ENCODE measurements at regions not wholly inside any gene's neighbourhood (a gene's known extent, or its start where the extent isn't known, plus 50 kb on each side); places are given as distances from the start of the nearest gene placed in this dataset.

DNA sequence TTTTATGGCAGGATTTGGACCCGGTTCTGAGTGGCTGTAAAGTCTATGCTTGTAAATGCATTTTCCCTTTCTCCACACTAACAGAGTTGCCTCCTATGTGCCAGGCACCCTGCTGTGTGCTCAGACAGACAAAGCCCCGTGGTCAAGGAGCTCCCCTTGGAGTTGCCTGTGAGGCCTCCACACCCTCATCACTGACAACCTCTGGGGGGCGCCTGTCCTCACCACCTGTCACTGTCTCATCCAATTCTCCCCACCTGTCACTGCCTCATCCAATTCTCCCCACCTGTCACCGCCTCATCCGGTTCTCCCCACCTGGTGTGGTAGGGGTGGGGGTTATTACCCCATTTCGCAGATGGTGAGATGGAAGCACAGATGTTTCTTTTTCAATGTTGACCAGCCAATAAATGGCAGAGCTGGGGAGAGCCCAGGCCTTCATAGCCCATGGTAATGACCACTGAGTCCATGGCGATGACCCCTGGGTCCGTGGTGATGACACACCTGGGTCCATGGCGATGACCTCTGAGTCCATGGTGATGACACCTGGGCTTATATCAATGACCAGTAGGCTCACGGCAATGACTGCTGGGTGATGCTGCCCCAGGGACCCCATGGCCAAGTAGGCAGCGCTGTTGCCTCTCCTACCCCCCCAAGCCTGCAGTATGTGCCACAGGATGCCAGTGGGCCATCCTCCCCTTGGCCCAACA is 150.1 kb downstream of the IRF8 start:
- TF ChIP-seq, protein P1, sequence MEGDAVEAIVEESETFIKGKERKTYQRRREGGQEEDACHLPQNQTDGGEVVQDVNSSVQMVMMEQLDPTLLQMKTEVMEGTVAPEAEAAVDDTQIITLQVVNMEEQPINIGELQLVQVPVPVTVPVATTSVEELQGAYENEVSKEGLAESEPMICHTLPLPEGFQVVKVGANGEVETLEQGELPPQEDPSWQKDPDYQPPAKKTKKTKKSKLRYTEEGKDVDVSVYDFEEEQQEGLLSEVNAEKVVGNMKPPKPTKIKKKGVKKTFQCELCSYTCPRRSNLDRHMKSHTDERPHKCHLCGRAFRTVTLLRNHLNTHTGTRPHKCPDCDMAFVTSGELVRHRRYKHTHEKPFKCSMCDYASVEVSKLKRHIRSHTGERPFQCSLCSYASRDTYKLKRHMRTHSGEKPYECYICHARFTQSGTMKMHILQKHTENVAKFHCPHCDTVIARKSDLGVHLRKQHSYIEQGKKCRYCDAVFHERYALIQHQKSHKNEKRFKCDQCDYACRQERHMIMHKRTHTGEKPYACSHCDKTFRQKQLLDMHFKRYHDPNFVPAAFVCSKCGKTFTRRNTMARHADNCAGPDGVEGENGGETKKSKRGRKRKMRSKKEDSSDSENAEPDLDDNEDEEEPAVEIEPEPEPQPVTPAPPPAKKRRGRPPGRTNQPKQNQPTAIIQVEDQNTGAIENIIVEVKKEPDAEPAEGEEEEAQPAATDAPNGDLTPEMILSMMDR (IDR thresholded peaks at IDR 0.05): no peak
- TF ChIP-seq POLR2A (IDR thresholded peaks at IDR 0.05) (no peak), POLR2AphosphoS5 (IDR thresholded peaks at IDR 0.05) (no peak)
